DOHH2 (cell line): ENCODE measurements at regions not wholly inside any gene's neighbourhood (a gene's known extent, or its start where the extent isn't known, plus 50 kb on each side); places are given as distances from the start of the nearest gene placed in this dataset.

Experiments used
- H3F3A ChIP-seq: fragments of 200-600 bp; sonication (generic), shearing (Covaris generic); 2 replicates; pipeline ENCODE4 v1.6.0; 2016; ENCODE audit warnings: antibody characterized with exemption, mild to moderate bottlenecking; ENCODE audit not compliant: control insufficient read depth, insufficient read depth
- H3K27ac ChIP-seq: fragments of 200-600 bp; sonication (generic); 2 replicates; pipeline ENCODE4 v1.5.1; 2014; ENCODE audit warnings: low read depth, mild to moderate bottlenecking, low read length, moderate library complexity
- H3K27me3 ChIP-seq: fragments of 200-600 bp; sonication (generic); 2 replicates; pipeline ENCODE4 v1.6.1; 2014; ENCODE audit warnings: mild to moderate bottlenecking, low read length, mixed read lengths; ENCODE audit not compliant: control insufficient read depth
- H3K36me3 ChIP-seq: fragments of 200-600 bp; sonication (generic); 2 replicates; pipeline ENCODE4 v1.6.1; 2014; ENCODE audit warnings: mild to moderate bottlenecking, low read length, moderate library complexity, mixed read lengths; ENCODE audit not compliant: control insufficient read depth
- H3K4me1 ChIP-seq: fragments of 200-600 bp; sonication (generic); 2 replicates; pipeline ENCODE4 v1.6.1; 2014; ENCODE audit warnings: mild to moderate bottlenecking, low read length, mixed read lengths; ENCODE audit not compliant: control insufficient read depth
- H3K4me2 ChIP-seq: fragments of 200-600 bp; sonication (generic); 2 replicates; pipeline ENCODE4 v1.6.0; 2014; ENCODE audit warnings: mild to moderate bottlenecking, low read length, moderate library complexity
- H3K4me3 ChIP-seq: fragments of 200-600 bp; sonication (generic); 2 replicates; pipeline ENCODE4 v1.5.1; 2014; ENCODE audit warnings: mild to moderate bottlenecking, low read length, mixed read lengths
- H3K79me2 ChIP-seq: fragments of 200-600 bp; sonication (generic); 2 replicates; pipeline ENCODE4 v1.6.1; 2014; ENCODE audit warnings: mild to moderate bottlenecking, low read length, mixed read lengths; ENCODE audit not compliant: control insufficient read depth
- H3K9me2 ChIP-seq: fragments of 200-600 bp; sonication (generic); replicated peaks from 2 replicates; pipeline ENCODE4 v1.6.1; 2014; ENCODE audit warnings: mild to moderate bottlenecking, low read length, mixed read lengths; ENCODE audit not compliant: control insufficient read depth
- H3K9me3 ChIP-seq: fragments of 200-600 bp; sonication (generic); 2 replicates; pipeline ENCODE4 v1.6.1; 2014; ENCODE audit warnings: antibody characterized with exemption, low read length, mixed read lengths; ENCODE audit not compliant: control insufficient read depth, insufficient read depth
- H4K20me1 ChIP-seq: fragments of 200-600 bp; sonication (generic); 2 replicates; pipeline ENCODE4 v1.6.0; 2014; ENCODE audit warnings: low read depth, mild to moderate bottlenecking, antibody characterized with exemption, low read length, moderate library complexity; ENCODE audit not compliant: control insufficient read depth, insufficient read depth
- CTCF ChIP-seq: fragments of 200-600 bp; sonication (generic); IDR thresholded peaks from one replicate; pipeline ENCODE4 v1.5.1; 2014; ENCODE audit warnings: antibody characterized with exemption, mild to moderate bottlenecking, low read depth, low read length; ENCODE audit not compliant: poor library complexity, severe bottlenecking
- EZH2phosphoT487 ChIP-seq: fragments of 200-600 bp; sonication (generic); IDR thresholded peaks from 2 replicates; pipeline ENCODE4 v1.6.1; 2017; ENCODE audit warnings: borderline replicate concordance, mild to moderate bottlenecking, antibody characterized with exemption, low read length, moderate library complexity, mixed read lengths

- Histone ChIP-seq H3K27me3 (no peaks in the 10 kb centered on the region), H3K9me2 (no peaks in the 10 kb centered on the region), H3K4me1 (peaks cover 36% of the 10 kb centered on the region), H3K36me3 (no peaks in the 10 kb centered on the region), H3K79me2 (no peaks in the 10 kb centered on the region), H3F3A (peaks cover 5% of the 10 kb centered on the region; the same call in 1 of the 2 replicates), H4K20me1 (no peaks in the 10 kb centered on the region), H3K27ac (no peak overlapping the region), H3K4me3 (no peak overlapping the region), H3K9me3 (no peaks in the 10 kb centered on the region), H3K4me2 (no peak overlapping the region)
- TF ChIP-seq EZH2phosphoT487 (no peak), CTCF (no peak)
These were observed 541.4 kb downstream of the CSNK1G3 start for GRCh38 chr5:124053340-124053739.

DNA sequence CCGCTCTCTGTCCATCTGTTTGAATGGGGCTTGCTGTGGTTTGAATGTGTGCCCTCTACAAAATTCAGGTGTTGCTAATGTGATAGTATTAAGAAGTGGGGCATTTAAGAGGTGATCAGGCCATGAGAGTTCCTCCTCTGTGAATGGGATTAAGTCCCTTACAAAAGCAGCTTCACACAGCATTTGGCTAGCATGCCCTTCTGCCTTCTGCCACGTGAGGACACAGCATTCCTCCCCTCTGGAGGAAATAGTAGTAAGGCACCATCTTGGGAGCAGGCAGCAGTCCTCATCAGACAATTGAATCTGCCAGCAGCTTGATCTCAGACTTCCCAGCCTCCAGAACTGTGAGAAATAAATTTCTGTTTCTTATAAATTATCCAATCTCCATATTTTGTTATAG, 540.2 kb downstream of the CSNK1G3 start:
- Histone ChIP-seq H3F3A (peaks cover 5% of the 10 kb centered on the region; the same call in 1 of the 2 replicates), H3K9me3 (no peaks in the 10 kb centered on the region), H3K27me3 (no peaks in the 10 kb centered on the region), H3K4me3 (no peak overlapping the region), H3K9me2 (no peaks in the 10 kb centered on the region), H3K36me3 (no peaks in the 10 kb centered on the region), H3K4me2 (no peak overlapping the region), H3K27ac (no peak overlapping the region), H4K20me1 (no peaks in the 10 kb centered on the region), H3K79me2 (no peaks in the 10 kb centered on the region), H3K4me1 (peaks cover 25% of the 10 kb centered on the region)
- TF ChIP-seq CTCF (no peak), EZH2phosphoT487 (no peak)

DNA sequence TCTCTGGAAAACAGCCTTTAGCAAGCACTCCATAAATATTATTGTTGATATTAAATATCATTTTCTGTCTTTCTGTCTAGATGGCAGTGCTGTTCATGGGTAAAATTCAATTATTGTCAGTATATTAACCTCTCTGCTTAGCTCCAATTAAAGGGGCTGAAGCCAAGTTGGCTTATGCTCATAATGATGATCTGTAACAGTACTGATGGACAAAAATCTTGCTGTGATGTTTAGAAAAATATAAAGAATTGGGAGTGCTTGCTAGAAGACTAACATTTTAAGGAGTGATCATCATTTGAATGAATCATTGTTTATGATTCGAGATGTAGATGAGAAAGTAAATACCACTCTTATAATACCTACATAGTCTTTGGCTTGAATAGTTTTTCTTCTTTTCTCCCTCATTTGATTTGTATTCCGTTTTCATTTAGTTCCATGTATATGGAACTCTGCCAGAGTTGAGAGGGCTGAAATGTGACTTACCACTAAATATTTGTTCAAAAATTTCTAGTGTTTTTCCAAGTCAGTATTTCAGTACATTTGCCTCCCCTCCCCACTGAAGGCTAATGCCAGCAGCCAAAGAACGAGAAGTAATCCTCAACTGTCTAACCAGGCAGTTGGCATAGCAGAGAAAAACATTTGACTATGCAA, 538.3 kb downstream of the CSNK1G3 start:
- Histone ChIP-seq H4K20me1 (no peaks in the 10 kb centered on the region), H3F3A (peaks cover 3% of the 10 kb centered on the region; the same call in 1 of the 2 replicates), H3K36me3 (no peaks in the 10 kb centered on the region), H3K4me3 (no peak overlapping the region), H3K4me2 (no peak overlapping the region), H3K9me3 (no peaks in the 10 kb centered on the region), H3K4me1 (peaks cover 8% of the 10 kb centered on the region), H3K9me2 (no peaks in the 10 kb centered on the region), H3K27ac (no peak overlapping the region), H3K79me2 (no peaks in the 10 kb centered on the region), H3K27me3 (no peaks in the 10 kb centered on the region)
- no peak for TF ChIP-seq CTCF
- TF ChIP-seq EZH2phosphoT487 = no peak
